ENCODE measurements at regions not wholly inside any gene's neighbourhood (a gene's known extent, or its start where the extent isn't known, plus 50 kb on each side); places are given as distances from the start of the nearest gene placed in this dataset.

GRCh38 chr17:79355165-79355564 lies 255.7 kb downstream of the RBFOX3 start:
- no peak for DNase-seq (ENCODE audit: low read depth in 2 of 2, low spot score in 1 of 2)

- DNase-seq (ENCODE audit: low read depth in 2 of 2, low spot score in 1 of 2): no peak
These were observed 256.6 kb downstream of the RBFOX3 start for GRCh38 chr17:79354173-79354820.

GRCh38 chr17:79353548-79353947 lies 257.3 kb downstream of the RBFOX3 start:
- DNase-seq (ENCODE audit: low read depth in 2 of 2, low spot score in 1 of 2): no peak

- no peak for DNase-seq (ENCODE audit: low read depth in 2 of 2, low spot score in 1 of 2)
These were observed 257.8 kb downstream of the RBFOX3 start for GRCh38 chr17:79353016-79353415.

- DNase-seq (ENCODE audit: low read depth in 2 of 2, low spot score in 1 of 2): no peak
These were observed 260.3 kb downstream of the RBFOX3 start for GRCh38 chr17:79350533-79350932.

- no peak for DNase-seq (ENCODE audit: low read depth in 2 of 2, low spot score in 1 of 2)
These were observed 261.1 kb downstream of the RBFOX3 start for GRCh38 chr17:79349506-79350400.

GRCh38 chr17:79342376-79342775 lies 267.8 kb downstream of the ENGASE start:
- no peak for DNase-seq (ENCODE audit: low read depth in 2 of 2, low spot score in 1 of 2)

- no peak for DNase-seq (ENCODE audit: low read depth in 2 of 2, low spot score in 1 of 2)
These were observed 267.2 kb downstream of the ENGASE start for GRCh38 chr17:79341816-79342215.

GRCh38 chr17:79341222-79341780 lies 266.7 kb downstream of the ENGASE start:
- DNase-seq (ENCODE audit: low read depth in 2 of 2, low spot score in 1 of 2): no peak

GRCh38 chr17:79340333-79341221 lies 266.0 kb downstream of the ENGASE start:
- no peak for DNase-seq (ENCODE audit: low read depth in 2 of 2, low spot score in 1 of 2)

- DNase-seq (ENCODE audit: low read depth in 2 of 2, low spot score in 1 of 2): no peak
These were observed 264.7 kb downstream of the ENGASE start for GRCh38 chr17:79339321-79339720.

GRCh38 chr17:79338604-79339003 lies 264.0 kb downstream of the ENGASE start:
- DNase-seq (ENCODE audit: low read depth in 2 of 2, low spot score in 1 of 2): no peak

- DNase-seq (ENCODE audit: low read depth in 2 of 2, low spot score in 1 of 2): no peak
These were observed 263.5 kb downstream of the ENGASE start for GRCh38 chr17:79338152-79338551.

GRCh38 chr17:79337053-79337452 lies 262.4 kb downstream of the ENGASE start:
- no peak for DNase-seq (ENCODE audit: low read depth in 2 of 2, low spot score in 1 of 2)

- no peak for DNase-seq (ENCODE audit: low read depth in 2 of 2, low spot score in 1 of 2)
These were observed 260.8 kb downstream of the ENGASE start for GRCh38 chr17:79335456-79335855.

GRCh38 chr17:79332011-79332554 lies 257.5 kb downstream of the ENGASE start:
- no peak for DNase-seq (ENCODE audit: low read depth in 2 of 2, low spot score in 1 of 2)

GRCh38 chr17:79331492-79331891 lies 256.9 kb downstream of the ENGASE start:
- DNase-seq (ENCODE audit: low read depth in 2 of 2, low spot score in 1 of 2): no peak

- no peak for DNase-seq (ENCODE audit: low read depth in 2 of 2, low spot score in 1 of 2)
These were observed 256.1 kb downstream of the ENGASE start for GRCh38 chr17:79330696-79331095.

GRCh38 chr17:79330229-79330628 lies 255.6 kb downstream of the ENGASE start:
- no peak for DNase-seq (ENCODE audit: low read depth in 2 of 2, low spot score in 1 of 2)

- DNase-seq (ENCODE audit: low read depth in 2 of 2, low spot score in 1 of 2): no peak
These were observed 252.2 kb downstream of the ENGASE start for GRCh38 chr17:79326814-79327213.
